SH-SY5Y (cell line): ENCODE measurements at regions not wholly inside any gene's neighbourhood (a gene's known extent, or its start where the extent isn't known, plus 50 kb on each side); places are given as distances from the start of the nearest gene placed in this dataset.

Experiments used
- GATA2 ChIP-seq: IDR thresholded peaks from 2 replicates; pipeline ENCODE4 v1.6.1; 2011; ENCODE audit warnings: mild to moderate bottlenecking, low read depth, low read length
- GATA3 ChIP-seq: IDR thresholded peaks from 2 replicates; pipeline ENCODE4 v1.6.1; 2011; ENCODE audit warnings: low read depth, mild to moderate bottlenecking, low read length, moderate library complexity

- TF ChIP-seq GATA3 (no peak), GATA2 (no peak)
These were observed 733.2 kb upstream of the PKDCC start for GRCh38 chr2:41314511-41315070.
